C4-2B (cell line): ENCODE measurements at regions not wholly inside any gene's neighbourhood (a gene's known extent, or its start where the extent isn't known, plus 50 kb on each side); places are given as distances from the start of the nearest gene placed in this dataset.

Source experiments
- H3K27ac ChIP-seq: fragments of 450-650 bp; 2 replicates; pipeline ENCODE4 v1.5.1; 2017
- ZFX ChIP-seq: fragments of 450-650 bp; IDR thresholded peaks from 2 replicates; pipeline ENCODE4 v1.6.1; 2017
- TF ChIP-seq, protein P1 (sequence below): fragments of 450-650 bp; conservative IDR thresholded peaks from 2 replicates; pipeline ENCODE4 v1.5.1; 2017; ENCODE audit warnings: mild to moderate bottlenecking

DNA sequence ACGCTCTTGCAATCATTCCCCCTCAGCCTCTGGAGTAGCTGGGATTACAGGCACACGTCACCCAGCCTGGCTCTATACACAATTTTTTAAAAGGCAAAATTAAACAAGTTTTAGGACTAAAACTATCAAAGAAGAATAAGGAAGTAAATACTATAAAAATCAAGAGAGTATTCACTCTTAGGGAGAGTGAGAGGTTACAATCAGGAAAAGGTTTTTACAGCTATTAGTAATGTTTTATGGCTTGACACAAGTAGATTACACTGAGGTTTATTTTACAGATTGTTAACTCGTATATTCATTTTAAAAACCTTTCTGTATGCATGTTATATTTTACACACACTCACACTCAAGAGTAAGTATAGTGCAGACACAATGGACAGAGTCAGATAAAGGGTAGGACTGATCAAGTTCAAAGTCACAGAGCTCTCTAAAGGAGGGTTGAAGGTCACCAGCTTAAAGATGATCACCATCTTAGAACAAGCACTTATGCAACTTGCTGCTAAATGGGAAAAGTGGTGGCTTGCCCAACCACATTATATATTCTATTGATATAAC lies 77.9 kb upstream of the MAN1A2 start:
- TF ChIP-seq, protein P1, sequence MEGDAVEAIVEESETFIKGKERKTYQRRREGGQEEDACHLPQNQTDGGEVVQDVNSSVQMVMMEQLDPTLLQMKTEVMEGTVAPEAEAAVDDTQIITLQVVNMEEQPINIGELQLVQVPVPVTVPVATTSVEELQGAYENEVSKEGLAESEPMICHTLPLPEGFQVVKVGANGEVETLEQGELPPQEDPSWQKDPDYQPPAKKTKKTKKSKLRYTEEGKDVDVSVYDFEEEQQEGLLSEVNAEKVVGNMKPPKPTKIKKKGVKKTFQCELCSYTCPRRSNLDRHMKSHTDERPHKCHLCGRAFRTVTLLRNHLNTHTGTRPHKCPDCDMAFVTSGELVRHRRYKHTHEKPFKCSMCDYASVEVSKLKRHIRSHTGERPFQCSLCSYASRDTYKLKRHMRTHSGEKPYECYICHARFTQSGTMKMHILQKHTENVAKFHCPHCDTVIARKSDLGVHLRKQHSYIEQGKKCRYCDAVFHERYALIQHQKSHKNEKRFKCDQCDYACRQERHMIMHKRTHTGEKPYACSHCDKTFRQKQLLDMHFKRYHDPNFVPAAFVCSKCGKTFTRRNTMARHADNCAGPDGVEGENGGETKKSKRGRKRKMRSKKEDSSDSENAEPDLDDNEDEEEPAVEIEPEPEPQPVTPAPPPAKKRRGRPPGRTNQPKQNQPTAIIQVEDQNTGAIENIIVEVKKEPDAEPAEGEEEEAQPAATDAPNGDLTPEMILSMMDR: no peak
- no peak for TF ChIP-seq ZFX
- H3K27ac ChIP-seq: no peak overlapping the region

DNA sequence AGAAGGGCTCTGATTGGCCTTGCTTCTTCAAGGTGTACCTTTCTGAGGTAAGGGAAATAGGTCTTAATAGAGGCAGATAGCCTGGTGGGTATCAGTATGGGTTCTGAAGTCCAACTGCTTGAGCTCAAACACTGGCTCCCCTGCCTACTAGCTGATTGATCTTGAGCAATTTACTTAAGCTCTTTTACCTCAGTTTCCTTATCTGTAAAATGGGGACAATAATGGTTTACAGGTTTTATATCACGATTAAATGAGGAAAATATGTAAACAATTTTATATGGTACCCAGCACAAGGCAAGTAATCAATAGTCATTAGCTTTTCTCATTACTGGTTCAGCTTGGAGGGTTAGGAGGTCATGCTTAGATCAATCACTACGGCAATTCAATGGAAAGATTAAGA lies 75.8 kb upstream of the VTCN1 start:
- TF ChIP-seq, protein P1: no peak
- TF ChIP-seq ZFX: no peak
- no peak overlapping the region for H3K27ac ChIP-seq

DNA sequence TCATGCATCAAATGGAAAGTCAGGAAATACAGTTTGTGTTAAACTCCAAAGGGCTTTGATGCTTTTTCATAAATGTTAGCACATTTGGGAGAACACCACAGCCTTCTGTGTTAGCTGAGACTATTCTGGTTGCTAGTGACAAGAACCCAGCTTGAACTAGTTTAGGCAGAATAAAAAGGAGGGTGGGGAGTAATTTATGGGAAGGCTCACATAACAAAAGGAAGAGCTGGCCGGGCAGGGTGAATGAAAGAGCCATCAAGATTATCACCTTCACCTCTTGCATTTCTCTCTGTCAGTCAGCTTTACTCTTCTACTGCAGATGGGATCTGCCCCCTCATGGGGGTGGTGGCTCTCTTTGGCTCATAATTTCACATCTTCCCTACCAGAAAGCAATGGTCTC lies 75.4 kb upstream of the VTCN1 start:
- TF ChIP-seq, protein P1: no peak
- no peak for TF ChIP-seq ZFX
- H3K27ac ChIP-seq: no peak overlapping the region

DNA sequence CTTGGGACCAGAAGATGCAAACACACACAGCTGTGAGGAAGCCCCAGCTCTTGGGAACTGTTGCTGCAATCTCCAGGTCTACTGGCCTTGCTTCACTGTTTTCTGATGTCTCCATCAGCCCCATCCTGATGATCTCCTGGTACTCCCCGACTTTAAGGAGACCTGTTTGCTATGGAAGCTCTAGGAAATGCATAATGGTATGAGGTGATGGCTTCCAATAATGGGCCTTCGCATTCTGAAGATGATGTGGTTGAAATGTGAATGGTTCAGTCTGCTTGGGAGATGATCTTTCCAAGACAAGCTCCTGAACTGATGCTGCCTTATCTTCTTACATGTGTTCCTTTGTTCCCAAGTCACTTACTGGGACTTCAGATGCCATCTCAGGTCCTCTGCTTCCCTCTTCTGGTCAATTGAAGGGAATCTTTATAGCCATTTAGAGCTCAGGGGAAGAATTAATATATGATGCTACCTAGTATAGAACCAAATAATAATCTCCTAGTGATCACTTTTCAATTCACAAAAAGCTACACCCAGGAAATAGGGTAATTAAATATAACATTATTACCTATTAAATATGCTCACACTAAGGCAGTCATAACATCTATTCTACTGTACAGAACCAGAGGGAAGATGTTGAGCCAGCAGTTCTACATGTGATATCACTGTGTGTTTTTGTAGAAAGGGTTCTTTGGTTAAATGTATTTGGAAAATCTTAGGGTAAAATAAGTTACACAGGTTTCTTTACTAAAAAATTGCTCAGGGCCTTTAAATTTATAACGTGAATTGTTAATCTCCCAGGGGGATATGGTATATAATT lies 73.9 kb upstream of the VTCN1 start:
- TF ChIP-seq, protein P1: peak; percentile 81
- no peak for TF ChIP-seq ZFX
- H3K27ac ChIP-seq: no peak overlapping the region

DNA sequence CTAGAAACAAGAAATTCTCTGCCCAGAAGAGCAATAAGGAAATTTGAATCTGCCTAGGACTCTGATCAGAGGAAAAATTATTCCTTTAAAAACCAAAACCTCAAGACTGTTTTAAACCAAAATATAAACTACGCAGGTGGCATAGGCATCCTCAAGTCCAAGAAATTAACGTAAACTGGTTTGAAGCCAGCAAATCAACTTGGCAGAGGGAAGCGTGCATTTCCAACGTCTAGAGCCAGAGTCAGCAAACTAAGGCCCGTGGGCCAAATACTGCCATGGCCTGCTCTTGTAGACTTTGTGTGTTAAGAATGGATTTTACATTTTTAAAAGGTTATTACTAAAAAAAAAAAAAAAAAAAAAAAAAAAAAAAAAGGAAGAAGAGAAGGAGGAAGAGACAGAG lies 67.8 kb upstream of the VTCN1 start:
- no peak for TF ChIP-seq ZFX
- TF ChIP-seq, protein P1: no peak
- no peak overlapping the region for H3K27ac ChIP-seq

DNA sequence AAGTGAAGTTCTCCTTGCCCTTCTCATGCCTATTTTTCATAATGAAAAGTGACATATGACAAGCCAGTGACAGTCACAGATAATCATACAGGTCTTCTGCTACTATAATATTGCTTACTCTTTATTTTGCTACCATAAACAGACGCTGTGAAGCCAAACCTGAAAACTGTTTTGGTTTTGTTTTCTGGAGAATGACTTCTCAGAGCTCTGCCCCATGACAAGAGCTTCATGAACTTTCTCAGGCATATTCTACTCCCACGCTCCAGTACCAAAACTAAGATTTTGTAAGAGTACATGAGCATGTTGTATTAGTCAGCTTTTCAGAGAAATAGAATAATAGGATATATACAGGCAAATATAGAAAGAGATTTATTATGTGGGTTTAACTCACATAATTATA lies 64.3 kb upstream of the VTCN1 start:
- H3K27ac ChIP-seq: no peak overlapping the region
- no peak for TF ChIP-seq ZFX
- TF ChIP-seq, protein P1: no peak

DNA sequence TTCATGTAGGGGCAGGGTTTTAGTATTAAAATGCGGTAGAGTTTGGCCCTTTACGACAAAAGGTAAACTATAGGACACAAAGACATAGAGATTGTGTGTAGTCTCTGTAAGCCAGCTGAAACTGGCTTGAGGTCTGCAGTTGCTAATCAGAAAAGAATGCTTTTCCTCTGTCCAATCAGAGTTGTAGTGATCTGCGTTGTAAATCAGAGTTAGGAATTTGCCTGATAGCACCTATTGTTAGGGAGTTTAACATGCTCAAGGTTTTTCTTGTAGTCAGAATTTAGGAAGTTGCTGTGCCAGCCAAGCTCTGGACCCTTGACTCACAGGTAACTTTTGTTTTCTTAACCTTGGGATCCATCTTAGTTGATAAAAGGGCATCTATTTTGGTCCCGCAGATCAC lies 61.2 kb upstream of the VTCN1 start:
- TF ChIP-seq ZFX: no peak
- TF ChIP-seq, protein P1: no peak
- no peak overlapping the region for H3K27ac ChIP-seq
